ENCODE measurements at regions not wholly inside any gene's neighbourhood (a gene's known extent, or its start where the extent isn't known, plus 50 kb on each side); places are given as distances from the start of the nearest gene placed in this dataset.

GRCh38 chr4:112881842-112882241 is 167.6 kb upstream of the ANK2 start:
- Histone ChIP-seq H3K27me3 (no peaks in the 10 kb centered on the region), H3K27ac (no peak overlapping the region), H3K4me1 (replicated peaks in 1 of 2) (no peaks in the 10 kb centered on the region), H3K36me3 (replicated peaks in 1 of 2) (no peaks in the 10 kb centered on the region), H3K9me3 (replicated peaks in 1 of 3) (no peaks in the 10 kb centered on the region), H3K4me3 (no peak overlapping the region)
- no peak for DNase-seq
- intact Hi-C loops (cut with DNase I), result no loop called here
- WGBS, 4 donors, result 74 to 88% (median 75%) methylated on average over 12 of the region's 12 CpGs
- no peak for TF ChIP-seq POLR2A (IDR thresholded peaks at IDR 0.05)

GRCh38 chr4:112882286-112882685 is 167.2 kb upstream of the ANK2 start:
- no peaks in the 10 kb centered on the region for H3K4me1 ChIP-seq (replicated peaks in 1 of 2)
- no peak overlapping the region for H3K27ac ChIP-seq
- DNase-seq, result no peak
- no peak overlapping the region for H3K4me3 ChIP-seq
- WGBS, 4 donors, result 76 to 81% (median 78%) methylated on average over 4 of the region's 4 CpGs
- no peaks in the 10 kb centered on the region for H3K27me3 ChIP-seq
- intact Hi-C loops (cut with DNase I), result no loop called here
- H3K36me3 ChIP-seq (replicated peaks in 1 of 2), result no peaks in the 10 kb centered on the region
- TF ChIP-seq POLR2A (IDR thresholded peaks at IDR 0.05), result no peak
- TF ChIP-seq CTCF (IDR thresholded peaks at IDR 0.05), result no peak
- no peaks in the 10 kb centered on the region for H3K9me3 ChIP-seq (replicated peaks in 1 of 3)

- H3K27ac ChIP-seq, result no peak overlapping the region
- intact Hi-C loops (cut with DNase I), result no loop called here
- H3K27me3 ChIP-seq, result no peaks in the 10 kb centered on the region
- no peaks in the 10 kb centered on the region for H3K36me3 ChIP-seq (replicated peaks in 1 of 2)
- H3K9me3 ChIP-seq (replicated peaks in 1 of 3), result no peaks in the 10 kb centered on the region
- no peak overlapping the region for H3K4me3 ChIP-seq
- whole genome bisulfite sequencing, 4 donors, result 44 to 56% (median 51%) methylated on average over 1 of the region's 1 CpG
- H3K4me1 ChIP-seq (replicated peaks in 1 of 2), result no peaks in the 10 kb centered on the region
- TF ChIP-seq POLR2A (IDR thresholded peaks at IDR 0.05), result no peak
- DNase-seq, result no peak
Measured at GRCh38 chr4:112884406-112884805, 165.0 kb upstream of the ANK2 start.

- H3K9me3 ChIP-seq (replicated peaks in 1 of 3), result no peaks in the 10 kb centered on the region
- H3K27ac ChIP-seq, result no peak overlapping the region
- TF ChIP-seq POLR2A (IDR thresholded peaks at IDR 0.05) (no peak), CTCF (IDR thresholded peaks at IDR 0.05) (no peak)
- H3K36me3 ChIP-seq (replicated peaks in 1 of 2), result no peaks in the 10 kb centered on the region
- no peak overlapping the region for H3K4me3 ChIP-seq
- intact Hi-C loops (cut with DNase I), result no loop called here
- no peaks in the 10 kb centered on the region for H3K27me3 ChIP-seq
- WGBS, 4 donors, result 85 to 92% (median 89%) methylated on average over 2 of the region's 2 CpGs
- H3K4me1 ChIP-seq (replicated peaks in 1 of 2), result no peaks in the 10 kb centered on the region
- no peak for DNase-seq
Measured at GRCh38 chr4:112885897-112886296, 163.6 kb upstream of the ANK2 start.

GRCh38 chr4:112888622-112889021 is 160.8 kb upstream of the ANK2 start:
- Histone ChIP-seq H3K4me3 (no peak overlapping the region), H3K9me3 (replicated peaks in 1 of 3) (no peaks in the 10 kb centered on the region), H3K27me3 (no peaks in the 10 kb centered on the region), H3K36me3 (replicated peaks in 1 of 2) (no peaks in the 10 kb centered on the region), H3K4me1 (replicated peaks in 1 of 2) (no peaks in the 10 kb centered on the region), H3K27ac (no peak overlapping the region)
- 48 to 81% (median 54%) methylated on average over 2 of the region's 2 CpGs for WGBS, 4 donors
- DNase-seq, result no peak
- intact Hi-C loops (cut with DNase I), result no loop called here
- no peak for TF ChIP-seq CTCF (IDR thresholded peaks at IDR 0.05)
- TF ChIP-seq POLR2A (IDR thresholded peaks at IDR 0.05), result no peak

Data from adrenal gland (tissue), 9 donors.